H9 (cell line): ENCODE measurements at regions not wholly inside any gene's neighbourhood (a gene's known extent, or its start where the extent isn't known, plus 50 kb on each side); places are given as distances from the start of the nearest gene placed in this dataset.

ENCODE experiments used
- DNase-seq: peaks from one replicate; pipeline ENCODE4 v3.0.0-alpha.2; 2017
- H2AFZ ChIP-seq: one replicate; pipeline ENCODE4 v1.6.1; 2013; ENCODE audit warnings: mild to moderate bottlenecking, low read length, control low read depth, moderate library complexity
- H2AK5ac ChIP-seq: 2 replicates; pipeline ENCODE4 v1.6.1; 2013; ENCODE audit warnings: low read length, control low read depth, mixed read lengths; ENCODE audit not compliant: insufficient read length
- H2BK120ac ChIP-seq: one replicate; pipeline ENCODE4 v1.6.1; 2013; ENCODE audit warnings: low read depth, mild to moderate bottlenecking, low read length, control low read depth, inconsistent platforms; ENCODE audit not compliant: poor library complexity, severe bottlenecking
- H2BK12ac ChIP-seq: 2 replicates; pipeline ENCODE4 v1.6.1; 2013; ENCODE audit warnings: low read length, control low read depth, mixed read lengths, low read depth; ENCODE audit not compliant: insufficient read length
- H2BK15ac ChIP-seq: 2 replicates; pipeline ENCODE4 v1.6.1; 2013; ENCODE audit warnings: low read depth, low read length, control low read depth
- H2BK20ac ChIP-seq: one replicate; pipeline ENCODE4 v1.6.1; 2013; ENCODE audit warnings: low read depth, mild to moderate bottlenecking, low read length, control low read depth, inconsistent platforms; ENCODE audit not compliant: poor library complexity, severe bottlenecking
- H2BK5ac ChIP-seq: 2 replicates; pipeline ENCODE4 v1.6.1; 2013; ENCODE audit warnings: low read length, control low read depth, mixed read lengths; ENCODE audit not compliant: insufficient read length
- H3K14ac ChIP-seq: 2 replicates; pipeline ENCODE4 v1.6.1; 2013; ENCODE audit warnings: low read length, control low read depth; ENCODE audit not compliant: insufficient read depth
- H3K18ac ChIP-seq: 2 replicates; pipeline ENCODE4 v1.6.1; 2013; ENCODE audit warnings: low read depth, mild to moderate bottlenecking, mixed read lengths, low read length, control low read depth; ENCODE audit not compliant: insufficient read length
- H3K23ac ChIP-seq: 2 replicates; pipeline ENCODE4 v1.6.1; 2013; ENCODE audit warnings: low read length, control low read depth, mixed read lengths, low read depth; ENCODE audit not compliant: insufficient read length
- H3K23me2 ChIP-seq: 2 replicates; pipeline ENCODE4 v1.6.1; 2013; ENCODE audit warnings: low read depth, mild to moderate bottlenecking, mixed read lengths, low read length, control low read depth; ENCODE audit not compliant: insufficient read length, poor library complexity, severe bottlenecking
- H3K27ac ChIP-seq: 2 replicates; pipeline ENCODE4 v1.5.1; 2013; ENCODE audit warnings: low read length, control low read depth, mixed read lengths, low read depth; ENCODE audit not compliant: insufficient read length
- H3K27me3 ChIP-seq: 2 replicates; pipeline ENCODE4 v1.6.1; 2013; ENCODE audit warnings: low read length, control low read depth, inconsistent platforms; ENCODE audit not compliant: insufficient read depth
- H3K4ac ChIP-seq: 2 replicates; pipeline ENCODE4 v1.6.1; 2013; ENCODE audit warnings: low read depth, mild to moderate bottlenecking, control low read depth, inconsistent platforms, low read length, moderate library complexity
- H3K4me1 ChIP-seq: 2 replicates; pipeline ENCODE4 v1.6.1; 2013; ENCODE audit warnings: low read length, control low read depth, inconsistent platforms; ENCODE audit not compliant: insufficient read depth
- H3K4me2 ChIP-seq: 2 replicates; pipeline ENCODE4 v1.6.1; 2013; ENCODE audit warnings: low read length, control low read depth, mixed read lengths; ENCODE audit not compliant: insufficient read length, insufficient read depth
- H3K56ac ChIP-seq: 2 replicates; pipeline ENCODE4 v1.6.1; 2013; ENCODE audit warnings: low read depth, mild to moderate bottlenecking, mixed read lengths, low read length, control low read depth; ENCODE audit not compliant: insufficient read length
- H3K79me1 ChIP-seq: 2 replicates; pipeline ENCODE4 v1.6.1; 2013; ENCODE audit warnings: low read depth, mild to moderate bottlenecking, moderate library complexity, low read length, control low read depth, inconsistent platforms; ENCODE audit not compliant: insufficient read depth, poor library complexity, severe bottlenecking
- H3K79me2 ChIP-seq: 2 replicates; pipeline ENCODE4 v1.6.1; 2013; ENCODE audit warnings: low read length, control low read depth, inconsistent platforms; ENCODE audit not compliant: insufficient read depth
- H3K9ac ChIP-seq: 2 replicates; pipeline ENCODE4 v1.6.1; 2013; ENCODE audit warnings: low read length, control low read depth, mixed read lengths; ENCODE audit not compliant: insufficient read length; ENCODE audit errors: extremely low read depth
- H3K9me3 ChIP-seq: one replicate; pipeline ENCODE4 v1.6.1; 2013; ENCODE audit warnings: low read depth, low read length, inconsistent platforms; ENCODE audit not compliant: control insufficient read depth
- H3T11ph ChIP-seq: one replicate; pipeline ENCODE4 v1.6.1; 2013; ENCODE audit warnings: mild to moderate bottlenecking, low read length, control low read depth, inconsistent platforms
- H4K20me1 ChIP-seq: one replicate; pipeline ENCODE4 v1.6.1; 2013; ENCODE audit not compliant: control insufficient read depth, insufficient read length, insufficient read depth
- H4K5ac ChIP-seq: 2 replicates; pipeline ENCODE4 v1.6.1; 2013; ENCODE audit warnings: low read depth, mild to moderate bottlenecking, mixed read lengths, low read length, control low read depth; ENCODE audit not compliant: insufficient read length
- H4K8ac ChIP-seq: replicated peaks from 2 replicates; pipeline ENCODE4 v1.6.1; 2013; ENCODE audit warnings: low read length, control low read depth, mixed read lengths, low read depth; ENCODE audit not compliant: insufficient read length
- H4K91ac ChIP-seq: 2 replicates; pipeline ENCODE4 v1.6.1; 2013; ENCODE audit warnings: low read depth, mild to moderate bottlenecking, moderate library complexity, mixed read lengths, low read length, control low read depth; ENCODE audit not compliant: insufficient read length
- H3K27ac Mint-ChIP-seq, 3 experiments: 2 replicates in 2 of 3; 3 replicates in 1 of 3; pipeline ENCODE4 v1.8.0; 2020 to 2021; ENCODE audit warnings: mixed read lengths in 3 of 3, mild to moderate bottlenecking in 1 of 3, moderate library complexity in 1 of 3
- H3K27me3 Mint-ChIP-seq: 2 replicates; pipeline ENCODE4 v1.8.0; 2021; ENCODE audit warnings: low read depth, mild to moderate bottlenecking, moderate library complexity, mixed read lengths
- H3K36me3 Mint-ChIP-seq, 3 experiments: 2 replicates in 2 of 3; 3 replicates in 1 of 3; pipeline ENCODE4 v1.8.0; 2020 to 2021; ENCODE audit warnings: low read depth in 3 of 3, mixed read lengths in 3 of 3; ENCODE audit not compliant: insufficient read depth in 1 of 3
- H3K4me1 Mint-ChIP-seq, 2 experiments: 2 replicates each; pipeline ENCODE4 v1.8.0; 2020; ENCODE audit warnings: mixed read lengths in 2 of 2
- H3K4me3 Mint-ChIP-seq, 2 experiments: 2 replicates in 1 of 2; 3 replicates in 1 of 2; pipeline ENCODE4 v1.8.0; 2020 to 2021; ENCODE audit warnings: mild to moderate bottlenecking in 2 of 2, mixed read lengths in 2 of 2, moderate library complexity in 1 of 2
- H3K9me3 Mint-ChIP-seq, 2 experiments: 2 replicates in 1 of 2; 3 replicates in 1 of 2; pipeline ENCODE4 v1.8.0; 2020; ENCODE audit warnings: mild to moderate bottlenecking in 2 of 2, mixed read lengths in 2 of 2, moderate library complexity in 1 of 2
- CTCF ChIP-seq: fragments of 200-600 bp; sonication (generic); conservative IDR thresholded peaks from 3 replicates; pipeline ENCODE4 v1.8.0; 2021; ENCODE audit warnings: antibody characterized with exemption, mild to moderate bottlenecking
- whole genome bisulfite sequencing: extraction: QIAGEN DNeasy Blood & Tissue Kit; methylation state at CpG from one replicate; pipeline ENCODE4 v1.1.7; 2013; ENCODE audit warnings: missing lambda C conversion rate, low lambda C conversion rate, mixed read lengths; ENCODE audit not compliant: insufficient read length; ENCODE audit errors: extremely low coverage; 5-methylcytosine and 5-hydroxymethylcytosine counted together

GRCh38 chr17:36813357-36813756, 123.9 kb upstream of the LHX1 start:
- Histone ChIP-seq H3K4me2 (no peak overlapping the region), H3K27ac (no peak overlapping the region), H3K4me1 (no peaks in the 10 kb centered on the region; the same call in 1 of the 2 replicates), H3K79me2 (no peaks in the 10 kb centered on the region), H3K9me3 (no peaks in the 10 kb centered on the region), H2BK20ac (no peak overlapping the region), H3T11ph (no peak overlapping the region), H4K20me1 (no peaks in the 10 kb centered on the region), H4K5ac (no peak overlapping the region), H2BK5ac (no peak overlapping the region), H3K56ac (no peak overlapping the region), H3K14ac (no peak overlapping the region), H4K8ac (no peak overlapping the region), H3K79me1 (no peaks in the 10 kb centered on the region), H3K18ac (no peak overlapping the region), H3K23ac (no peak overlapping the region), H3K4ac (no peak overlapping the region), H4K91ac (no peak overlapping the region), H2BK15ac (no peak overlapping the region), H2BK120ac (no peak overlapping the region), H2AFZ (no peak overlapping the region), H2BK12ac (no peak overlapping the region), H3K23me2 (peaks cover 3% of the 10 kb centered on the region), H3K27me3 (peaks cover 7% of the 10 kb centered on the region; the same call in 1 of the 2 replicates), H2AK5ac (no peak overlapping the region), H3K9ac (no peak overlapping the region)
- Mint-ChIP-seq H3K9me3 (no peaks in the 10 kb centered on the region; a peak in 1 of 5 replicates), H3K4me1 (peaks cover 37 to 65% of the 10 kb centered on the region in 2 experiments), H3K27me3 (peaks cover 63% of the 10 kb centered on the region), H3K27ac (no peak overlapping the region), H3K4me3 (peak overlapping the region in 1 of 2 experiments; percentile 24; a peak in 2 of 5 replicates), H3K36me3 (no peaks in the 10 kb centered on the region)
- peak; percentile 72 for DNase-seq
- TF ChIP-seq CTCF = peak; percentile 33; the same call in 2 of the 3 replicates
- no CpG with 5 or more reads among the region's 5 CpGs for WGBS
